Fibroblast of lung (primary cell): ENCODE measurements at regions not wholly inside any gene's neighbourhood (a gene's known extent, or its start where the extent isn't known, plus 50 kb on each side); places are given as distances from the start of the nearest gene placed in this dataset.

ENCODE experiments used
- CTCF ChIP-seq, 2 donors: IDR thresholded peaks in 1 of 2; conservative IDR thresholded peaks in 1 of 2; 1 replicate in 1 of 2; 2 replicates in 1 of 2; pipeline ENCODE4 v1.5.1; 2011 to 2012; ENCODE audit warnings: low read length in 2 of 2, control low read depth in 1 of 2, inconsistent platforms in 1 of 2, low read depth in 1 of 2, mild to moderate bottlenecking in 1 of 2
- EZH2 ChIP-seq: IDR thresholded peaks from 2 replicates; pipeline ENCODE4 v1.5.1; 2012; ENCODE audit warnings: low read length, control low read depth, mild to moderate bottlenecking; ENCODE audit errors: missing control alignments

- TF ChIP-seq CTCF (conservative IDR thresholded peaks at IDR 0.05 in 1 of 2, IDR thresholded peaks at IDR 0.05 in 1 of 2; ENCODE audit: low read depth in 1 of 2, low read length in 2 of 2) (no peak), EZH2 (no peak)
These were observed 276.9 kb upstream of the PLPP4 start for GRCh38 chr10:120180160-120180559.
